Skeletal muscle satellite cell (primary cell): ENCODE measurements at regions not wholly inside any gene's neighbourhood (a gene's known extent, or its start where the extent isn't known, plus 50 kb on each side); places are given as distances from the start of the nearest gene placed in this dataset.

Source experiments
- H3K27me3 ChIP-seq: 2 replicates; pipeline ENCODE4 v1.7.0; 2013; ENCODE audit warnings: low read length; ENCODE audit not compliant: control insufficient read depth, insufficient read depth
- H3K36me3 ChIP-seq: 2 replicates; pipeline ENCODE4 v1.7.0; 2013; ENCODE audit warnings: mild to moderate bottlenecking, control low read depth, low read length; ENCODE audit not compliant: insufficient read depth
- H3K4me1 ChIP-seq: 2 replicates; pipeline ENCODE4 v1.7.0; 2013; ENCODE audit warnings: low read length; ENCODE audit not compliant: control insufficient read depth, insufficient read depth
- H3K4me2 ChIP-seq: 2 replicates; pipeline ENCODE4 v1.7.0; 2013; ENCODE audit warnings: mild to moderate bottlenecking, low read length
- H3K4me3 ChIP-seq: 2 replicates; pipeline ENCODE4 v1.7.0; 2013; ENCODE audit warnings: low read length
- H3K9ac ChIP-seq: 2 replicates; pipeline ENCODE4 v1.7.0; 2013; ENCODE audit warnings: mild to moderate bottlenecking, low read depth, low read length, moderate library complexity
- H3K9me3 ChIP-seq: replicated peaks from 2 replicates; pipeline ENCODE4 v1.7.0; 2013; ENCODE audit warnings: mild to moderate bottlenecking, control low read depth, low read length

- H3K36me3 ChIP-seq: no peaks in the 10 kb centered on the region
- peaks cover 18% of the 10 kb centered on the region for H3K27me3 ChIP-seq
- no peaks in the 10 kb centered on the region for H3K9me3 ChIP-seq
- H3K4me2 ChIP-seq: no peak overlapping the region
- H3K4me1 ChIP-seq: no peaks in the 10 kb centered on the region
- no peak overlapping the region for H3K9ac ChIP-seq
- H3K4me3 ChIP-seq: no peak overlapping the region
These were observed 82.7 kb upstream of the C1QTNF7 start for GRCh38 chr4:15345134-15345533.

- no peak overlapping the region for H3K4me2 ChIP-seq
- H3K4me3 ChIP-seq: no peak overlapping the region
- H3K36me3 ChIP-seq: no peaks in the 10 kb centered on the region
- H3K27me3 ChIP-seq: peaks cover 30% of the 10 kb centered on the region
- no peaks in the 10 kb centered on the region for H3K9me3 ChIP-seq
- no peaks in the 10 kb centered on the region for H3K4me1 ChIP-seq
- no peak overlapping the region for H3K9ac ChIP-seq
These were observed 79.6 kb upstream of the C1QTNF7 start for GRCh38 chr4:15348236-15348635.

GRCh38 chr4:15348695-15349094, 79.1 kb upstream of the C1QTNF7 start:
- Histone ChIP-seq H3K9ac (no peak overlapping the region), H3K4me3 (no peak overlapping the region), H3K4me2 (no peak overlapping the region)

GRCh38 chr4:15349531-15349935, 78.3 kb upstream of the C1QTNF7 start:
- peaks cover 41% of the 10 kb centered on the region for H3K27me3 ChIP-seq
- no peaks in the 10 kb centered on the region for H3K36me3 ChIP-seq
- H3K4me1 ChIP-seq: no peaks in the 10 kb centered on the region
- no peak overlapping the region for H3K9ac ChIP-seq
- H3K9me3 ChIP-seq: no peaks in the 10 kb centered on the region
- no peak overlapping the region for H3K4me2 ChIP-seq
- H3K4me3 ChIP-seq: no peak overlapping the region

More at GRCh38 chr4:15348695-15349094, 79.1 kb upstream of the C1QTNF7 start:
- Histone ChIP-seq H3K36me3 (no peaks in the 10 kb centered on the region), H3K27me3 (peaks cover 34% of the 10 kb centered on the region), H3K4me1 (no peaks in the 10 kb centered on the region), H3K9me3 (no peaks in the 10 kb centered on the region)

- Histone ChIP-seq H3K36me3 (no peaks in the 10 kb centered on the region), H3K4me2 (no peak overlapping the region), H3K9ac (no peak overlapping the region), H3K9me3 (no peaks in the 10 kb centered on the region), H3K27me3 (peaks cover 40% of the 10 kb centered on the region), H3K4me3 (no peak overlapping the region), H3K4me1 (no peaks in the 10 kb centered on the region)
These were observed 77.9 kb upstream of the C1QTNF7 start for GRCh38 chr4:15349965-15350364.

GRCh38 chr4:15352524-15352923, 75.3 kb upstream of the C1QTNF7 start:
- no peaks in the 10 kb centered on the region for H3K9me3 ChIP-seq

GRCh38 chr4:15353207-15353606, 74.6 kb upstream of the C1QTNF7 start:
- no peaks in the 10 kb centered on the region for H3K36me3 ChIP-seq
- no peaks in the 10 kb centered on the region for H3K4me1 ChIP-seq
- no peaks in the 10 kb centered on the region for H3K9me3 ChIP-seq
- no peak overlapping the region for H3K4me2 ChIP-seq
- no peak overlapping the region for H3K9ac ChIP-seq
- H3K4me3 ChIP-seq: no peak overlapping the region
- peaks cover 30% of the 10 kb centered on the region for H3K27me3 ChIP-seq

More at GRCh38 chr4:15352524-15352923, 75.3 kb upstream of the C1QTNF7 start:
- H3K4me1 ChIP-seq: no peaks in the 10 kb centered on the region
- H3K9ac ChIP-seq: no peak overlapping the region
- H3K36me3 ChIP-seq: no peaks in the 10 kb centered on the region
- peaks cover 30% of the 10 kb centered on the region for H3K27me3 ChIP-seq
- no peak overlapping the region for H3K4me3 ChIP-seq
- H3K4me2 ChIP-seq: no peak overlapping the region

GRCh38 chr4:15354371-15355297, 73.2 kb upstream of the C1QTNF7 start:
- no peaks in the 10 kb centered on the region for H3K9me3 ChIP-seq
- no peak overlapping the region for H3K4me3 ChIP-seq
- H3K9ac ChIP-seq: no peak overlapping the region
- H3K27me3 ChIP-seq: peaks cover 30% of the 10 kb centered on the region
- no peak overlapping the region for H3K4me2 ChIP-seq
- H3K36me3 ChIP-seq: no peaks in the 10 kb centered on the region
- H3K4me1 ChIP-seq: no peaks in the 10 kb centered on the region

- Histone ChIP-seq H3K4me3 (no peak overlapping the region), H3K9me3 (no peaks in the 10 kb centered on the region), H3K4me1 (no peaks in the 10 kb centered on the region), H3K36me3 (no peaks in the 10 kb centered on the region), H3K9ac (no peak overlapping the region), H3K27me3 (peaks cover 21% of the 10 kb centered on the region), H3K4me2 (no peak overlapping the region)
These were observed 66.3 kb upstream of the C1QTNF7 start for GRCh38 chr4:15361529-15361928.

GRCh38 chr4:15362541-15362940, 65.3 kb upstream of the C1QTNF7 start:
- Histone ChIP-seq H3K4me3 (no peak overlapping the region), H3K4me1 (no peaks in the 10 kb centered on the region), H3K36me3 (no peaks in the 10 kb centered on the region), H3K9me3 (no peaks in the 10 kb centered on the region), H3K9ac (no peak overlapping the region), H3K27me3 (peaks cover 21% of the 10 kb centered on the region), H3K4me2 (no peak overlapping the region)

- H3K36me3 ChIP-seq: no peaks in the 10 kb centered on the region
- no peak overlapping the region for H3K4me2 ChIP-seq
- no peak overlapping the region for H3K4me3 ChIP-seq
- H3K4me1 ChIP-seq: peaks cover 6% of the 10 kb centered on the region
- H3K9me3 ChIP-seq: no peaks in the 10 kb centered on the region
- no peak overlapping the region for H3K9ac ChIP-seq
- H3K27me3 ChIP-seq: peaks cover 21% of the 10 kb centered on the region
These were observed 63.6 kb upstream of the C1QTNF7 start for GRCh38 chr4:15364183-15364582.

GRCh38 chr4:15365641-15366040, 62.2 kb upstream of the C1QTNF7 start:
- Histone ChIP-seq H3K36me3 (no peaks in the 10 kb centered on the region), H3K9ac (no peak overlapping the region), H3K4me1 (peaks cover 7% of the 10 kb centered on the region), H3K4me3 (no peak overlapping the region), H3K4me2 (no peak overlapping the region), H3K27me3 (peaks cover 19% of the 10 kb centered on the region), H3K9me3 (no peaks in the 10 kb centered on the region)
